Germinal center (tissue), 1 donor: ENCODE measurements at regions not wholly inside any gene's neighbourhood (a gene's known extent, or its start where the extent isn't known, plus 50 kb on each side); places are given as distances from the start of the nearest gene placed in this dataset.

Experiments
- DNase-seq: peaks from one replicate; pipeline ENCODE4 v3.0.0; 2012; ENCODE audit warnings: mixed read lengths, low spot score

DNA sequence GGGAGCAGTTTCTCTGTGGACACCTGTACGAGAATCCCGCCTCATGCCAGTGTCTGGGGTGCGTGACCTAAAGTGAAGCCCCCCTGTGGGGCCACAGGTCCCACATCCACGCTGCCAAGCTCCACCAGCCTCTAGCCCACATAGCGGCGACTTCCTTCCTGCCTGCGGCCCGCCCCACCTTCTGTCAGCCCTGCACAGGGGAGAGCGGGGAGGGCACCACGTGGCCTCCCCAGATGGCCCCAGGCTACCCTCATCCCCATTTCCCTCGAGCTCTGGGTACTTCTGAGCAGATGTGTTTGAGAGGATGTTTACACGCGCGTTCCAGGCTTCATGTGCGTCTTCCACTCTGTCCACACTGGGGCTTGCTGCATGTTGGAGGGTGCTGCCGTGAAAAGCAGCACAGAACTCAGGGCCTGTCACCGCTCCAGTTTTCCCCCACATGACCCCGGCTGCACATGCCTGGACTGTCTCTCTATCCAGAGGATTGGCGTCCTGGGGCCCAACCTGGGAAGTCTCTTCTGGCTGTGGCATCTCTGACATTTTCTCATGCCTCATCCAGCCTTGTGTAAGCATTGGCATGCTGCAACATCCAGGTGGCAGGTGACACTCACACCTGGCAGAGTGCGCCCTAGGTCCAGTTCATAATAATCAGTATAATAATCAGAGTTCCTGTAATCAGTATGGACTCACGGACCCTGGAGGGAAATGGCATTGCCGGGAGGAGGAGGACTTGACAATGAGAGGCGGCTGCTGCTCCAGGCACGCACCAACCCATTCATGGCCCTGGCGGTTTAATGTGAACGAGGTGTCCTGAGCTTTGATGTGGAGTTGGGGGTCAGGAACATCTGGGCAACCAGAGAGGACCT, 146.3 kb upstream of the TWIST2 start:
- DNase-seq: no peak

DNA sequence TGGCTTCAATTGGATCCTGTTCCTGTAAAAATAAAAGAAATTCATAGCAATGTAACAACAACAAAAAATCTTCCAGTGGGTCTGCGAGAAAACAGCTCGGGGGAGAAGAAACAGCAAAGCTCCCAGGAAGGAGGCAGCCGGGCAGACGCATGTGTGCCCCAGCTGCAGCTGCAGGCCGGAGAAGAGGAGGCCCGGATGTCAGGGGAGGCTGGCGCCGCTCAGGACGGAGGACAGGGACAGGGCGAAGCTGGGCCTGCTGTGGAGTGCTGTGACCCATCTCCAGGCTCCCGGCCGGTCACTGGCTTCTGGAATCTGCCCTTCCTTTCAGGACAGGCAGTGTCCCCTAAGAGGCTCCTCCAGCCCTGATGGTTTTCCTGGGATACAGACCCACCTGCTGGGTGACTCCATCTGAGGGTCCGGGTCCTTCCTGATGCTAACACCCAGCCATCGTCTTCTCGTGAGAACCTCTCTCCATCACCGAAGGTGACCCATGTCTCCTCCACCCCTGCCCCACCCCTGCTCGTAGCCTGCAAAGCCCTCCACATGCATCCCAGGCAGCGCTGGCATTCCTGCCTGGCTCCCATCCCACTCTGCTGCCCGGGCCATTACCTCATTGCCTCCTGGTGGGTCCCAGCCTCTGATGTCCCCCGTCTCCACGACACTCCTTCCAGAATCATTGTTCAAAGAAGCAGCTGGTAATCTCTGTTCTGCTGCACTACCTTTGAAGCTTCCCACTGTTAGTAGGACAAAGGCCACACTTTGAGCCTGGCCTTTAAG, 145.4 kb upstream of the TWIST2 start:
- no peak for DNase-seq

GRCh38 chr2:238703053-238703415, 144.9 kb upstream of the TWIST2 start:
- no peak for DNase-seq

DNA sequence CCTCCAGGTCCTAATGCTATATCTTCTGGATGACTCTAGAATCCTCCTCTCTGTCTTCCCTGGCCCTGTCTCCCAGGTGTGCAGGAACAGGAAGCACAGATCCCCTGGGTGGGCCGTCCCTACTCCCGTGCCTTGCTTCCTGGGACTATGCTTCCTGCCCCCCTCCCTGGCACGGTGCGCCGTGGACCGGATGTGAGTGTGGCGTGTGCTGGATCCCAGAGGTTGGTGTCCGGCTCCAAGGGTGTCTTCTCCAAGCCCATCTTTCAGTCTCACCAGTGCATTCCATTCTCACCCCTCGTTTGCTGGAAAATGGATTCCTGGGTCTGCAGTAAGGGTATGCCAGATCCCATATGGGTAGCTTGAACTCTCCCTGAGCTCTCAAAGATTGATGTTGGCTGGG, 144.4 kb upstream of the TWIST2 start:
- no peak for DNase-seq

DNA sequence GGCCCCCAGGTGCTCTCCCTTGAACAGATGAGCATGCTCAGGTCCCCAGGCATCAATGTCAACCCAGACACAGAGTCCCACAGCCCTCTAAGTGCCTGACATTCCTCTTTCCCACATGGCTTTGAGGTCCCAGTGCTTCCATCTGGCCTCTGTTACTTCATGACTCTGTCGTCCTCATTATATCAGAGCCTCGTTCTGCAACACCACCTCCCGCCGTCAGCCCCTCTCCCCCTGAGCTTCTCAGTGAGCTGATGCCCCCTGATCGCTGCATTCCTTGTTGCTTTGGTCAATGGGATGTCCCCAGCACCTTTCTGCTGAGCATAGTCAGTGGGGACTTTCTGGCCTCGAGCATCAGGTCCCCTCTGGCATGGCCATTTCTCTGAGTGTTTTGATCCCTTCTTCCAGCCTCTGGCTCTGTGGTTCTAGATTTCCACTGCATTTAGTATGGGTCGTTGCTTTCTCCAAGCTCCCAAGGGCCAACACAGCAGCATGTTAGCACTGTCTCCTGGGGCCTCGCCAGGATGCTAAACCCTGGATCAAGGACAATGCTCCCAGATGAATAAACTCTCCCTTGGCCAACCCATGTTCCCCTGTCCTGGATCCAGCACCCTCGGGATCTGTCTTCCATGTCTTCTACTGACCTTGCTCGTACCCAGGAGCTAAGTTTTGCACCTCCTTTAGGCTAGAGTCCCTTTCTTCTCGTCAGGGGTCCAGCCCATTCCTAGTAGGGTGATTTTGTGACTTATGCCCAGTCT, 143.2 kb upstream of the TWIST2 start:
- no peak for DNase-seq

DNA sequence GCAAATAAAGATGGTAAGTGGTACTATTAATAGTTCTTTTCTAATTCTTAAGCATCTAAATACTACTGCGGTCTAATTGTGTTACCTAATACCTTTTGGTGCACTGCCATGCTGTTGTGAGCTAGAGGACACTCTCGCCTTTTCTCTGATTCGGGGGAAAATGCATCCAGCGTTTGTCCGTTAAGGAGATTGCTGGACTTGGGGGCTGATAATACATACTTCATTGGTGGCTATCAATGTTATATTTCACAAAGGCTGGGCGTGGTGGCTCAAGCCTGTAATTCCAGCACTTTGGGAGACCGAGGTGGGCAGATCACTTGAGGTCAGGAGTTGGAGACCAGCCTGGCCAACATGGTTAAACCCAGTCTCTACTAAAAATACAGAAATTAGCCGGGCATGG, 141.7 kb upstream of the TWIST2 start:
- DNase-seq: no peak

- DNase-seq: no peak
Observed at GRCh38 chr2:238706673-238707072, 141.2 kb upstream of the TWIST2 start.

DNA sequence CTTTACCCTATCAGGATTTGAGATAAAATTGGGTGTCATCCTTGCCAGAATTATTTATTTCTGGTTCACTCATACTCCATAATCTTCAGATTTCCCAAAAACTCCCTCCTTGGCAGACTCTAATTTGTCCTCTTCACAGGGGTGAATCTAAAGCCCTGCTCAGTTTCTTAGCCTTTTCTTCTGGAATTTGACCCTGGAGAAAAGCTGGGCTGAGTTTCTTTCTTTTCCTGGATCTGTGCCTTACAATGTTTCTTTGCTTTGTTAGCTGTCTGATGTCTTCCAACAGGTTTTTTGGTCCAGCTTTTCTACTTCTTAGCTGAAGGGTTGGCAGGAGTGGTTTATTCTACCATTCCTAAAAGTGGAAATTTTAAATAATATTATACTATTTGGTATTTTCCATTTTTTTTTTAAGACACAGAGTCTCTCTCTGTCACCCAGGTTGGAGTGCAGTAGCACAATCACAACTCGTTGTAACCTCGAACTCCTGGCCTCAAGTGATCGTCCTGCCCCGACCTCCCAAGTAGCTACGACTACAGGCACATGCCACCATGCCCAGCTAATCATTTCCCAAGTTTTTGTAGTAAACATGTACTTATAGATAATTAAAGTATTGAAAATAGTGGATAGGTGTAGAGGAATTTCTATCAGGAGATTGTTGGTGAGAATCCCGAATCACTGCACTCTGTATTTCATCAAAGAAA, 138.4 kb upstream of the TWIST2 start:
- DNase-seq: no peak

DNA sequence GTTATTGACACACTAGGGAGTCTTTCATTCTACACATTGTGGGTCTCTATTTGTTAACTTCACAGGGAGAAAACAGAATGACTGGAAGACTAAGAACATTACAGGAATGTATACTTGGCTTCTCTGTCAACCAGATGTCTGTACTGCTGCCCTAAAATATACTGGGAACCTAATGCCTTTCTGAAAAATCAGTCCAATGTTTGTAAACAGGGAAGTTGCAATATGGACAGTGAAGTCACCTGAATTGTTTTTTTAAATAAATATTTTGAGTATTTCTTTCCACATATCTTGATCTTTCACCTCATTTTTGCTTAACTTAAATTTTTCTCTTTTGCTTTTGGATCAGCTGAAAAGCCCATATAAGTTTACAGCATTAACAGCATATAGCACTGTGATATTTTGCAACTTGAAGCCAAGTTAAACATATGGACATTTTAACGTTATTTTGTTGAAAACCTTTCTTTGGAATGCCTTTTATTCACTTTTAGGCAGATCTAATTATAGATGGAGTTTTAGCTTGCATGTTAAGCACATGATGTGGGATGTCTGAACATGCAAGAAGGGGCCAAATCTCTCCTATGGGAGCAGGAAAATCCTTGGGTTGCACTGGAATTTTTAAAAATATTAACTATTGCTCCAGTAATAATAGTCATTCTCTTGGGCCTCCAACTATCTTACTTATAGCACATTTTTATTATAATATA, 137.7 kb upstream of the TWIST2 start:
- no peak for DNase-seq

GRCh38 chr2:238710787-238711186, 137.1 kb upstream of the TWIST2 start:
- DNase-seq: no peak

- no peak for DNase-seq
Observed at GRCh38 chr2:238711346-238711745, 136.5 kb upstream of the TWIST2 start.

GRCh38 chr2:238712011-238712410, 135.9 kb upstream of the TWIST2 start:
- DNase-seq: no peak

GRCh38 chr2:238713198-238713826, 134.6 kb upstream of the TWIST2 start:
- DNase-seq: no peak

- no peak for DNase-seq
Observed at GRCh38 chr2:238714038-238714528, 133.8 kb upstream of the TWIST2 start.

DNA sequence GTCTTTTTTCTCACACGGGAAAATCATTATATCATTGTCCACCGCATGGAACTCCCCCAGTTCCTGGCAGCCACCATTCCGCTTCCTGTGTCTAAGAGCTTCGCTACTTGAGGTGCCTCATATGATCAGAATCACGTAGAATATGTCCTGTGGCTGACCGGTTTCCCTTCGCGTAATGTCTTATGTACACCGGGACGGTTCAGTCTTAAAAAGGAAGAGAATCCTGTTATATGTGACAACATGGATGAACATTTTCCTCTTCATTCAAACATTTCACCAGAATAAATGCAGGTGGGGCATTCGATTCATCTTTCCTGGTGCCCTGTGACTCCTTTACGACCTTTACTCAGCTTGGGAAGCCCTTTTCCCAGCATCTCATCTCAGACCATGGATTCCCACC, 131.7 kb upstream of the TWIST2 start:
- no peak for DNase-seq

GRCh38 chr2:238716585-238716984, 131.3 kb upstream of the TWIST2 start:
- DNase-seq: no peak

DNA sequence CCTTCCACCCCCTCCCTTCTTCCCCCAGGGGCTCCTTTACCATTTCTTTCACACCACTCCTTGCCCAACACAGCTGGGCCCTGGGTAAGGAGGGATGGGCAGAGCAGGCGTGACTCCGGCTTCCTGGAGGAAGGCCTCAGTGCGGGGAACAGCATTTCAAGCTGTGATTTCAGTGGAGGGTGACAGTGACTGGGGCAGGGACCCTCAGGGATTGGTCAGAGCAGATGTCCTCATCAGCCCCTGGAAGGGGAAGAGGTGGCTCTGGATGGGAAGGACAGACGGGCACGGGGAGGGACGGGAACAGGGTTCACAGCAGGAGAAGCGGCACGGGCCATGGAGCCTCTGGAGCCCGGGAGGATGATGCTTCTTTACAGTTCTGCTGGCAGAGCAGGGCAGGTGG, 130.8 kb upstream of the TWIST2 start:
- no peak for DNase-seq

- no peak for DNase-seq
Observed at GRCh38 chr2:238719641-238720040, 128.2 kb upstream of the TWIST2 start.

DNA sequence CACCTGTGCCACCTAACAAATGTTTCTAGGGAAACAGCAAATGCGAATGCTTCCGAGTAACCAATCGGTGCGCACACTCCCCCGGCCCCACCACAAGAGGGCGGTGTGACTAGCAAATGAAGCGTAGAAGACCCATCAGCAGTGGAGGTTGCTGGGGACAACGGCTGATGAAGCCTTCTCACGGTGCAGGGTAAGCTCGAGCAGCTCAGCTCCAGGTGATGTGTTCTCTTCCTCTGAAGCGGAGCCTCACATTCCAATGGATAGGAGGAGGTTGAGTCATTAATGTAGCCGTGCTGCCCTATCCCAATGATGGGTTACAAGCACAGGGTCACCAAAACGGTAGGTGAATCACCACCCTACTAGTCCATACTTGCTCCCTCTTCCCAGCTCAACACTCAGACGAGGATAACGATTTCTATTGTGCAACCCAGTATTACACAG, 127.6 kb upstream of the TWIST2 start:
- DNase-seq: peak; percentile 79

- DNase-seq: no peak
Observed at GRCh38 chr2:238722181-238722580, 125.7 kb upstream of the TWIST2 start.

- DNase-seq: no peak
Observed at GRCh38 chr2:238722883-238723282, 125.0 kb upstream of the TWIST2 start.
